Activated CD8-positive, alpha-beta T cell treated with anti-CD3 and anti-CD28 coated beads for 36 hours (primary cell): ENCODE measurements at regions not wholly inside any gene's neighbourhood (a gene's known extent, or its start where the extent isn't known, plus 50 kb on each side); places are given as distances from the start of the nearest gene placed in this dataset.

ENCODE experiments used
- ATAC-seq: fragments of 200-7000 bp; cut with Tn5 transposase; one replicate; pipeline ENCODE4 v1.10.0; 2021; ENCODE audit warnings: mild to moderate bottlenecking, moderate library complexity
- CTCF ChIA-PET: fragments of 350-600 bp; sonication (Branson Sonifier 250); formaldehyde crosslinking; loops from one replicate; lab custom pipeline; 2021; ENCODE audit warnings: antibody characterized with exemption; lab: Charles Lee
- POLR2A ChIA-PET: fragments of 350-600 bp; sonication (Branson Sonifier 250); formaldehyde crosslinking; loops from one replicate; lab custom pipeline; 2021; ENCODE audit warnings: antibody characterized with exemption; lab: Charles Lee
- DNase-seq: peaks from one replicate; pipeline ENCODE4 v3.0.0-alpha.2; 2020
- H3K27ac Mint-ChIP-seq: one replicate; pipeline ENCODE4 v1.8.0; 2021; ENCODE audit warnings: mild to moderate bottlenecking, mixed read lengths
- H3K27me3 Mint-ChIP-seq: one replicate; pipeline ENCODE4 v1.8.0; 2021; ENCODE audit warnings: mixed read lengths
- H3K36me3 Mint-ChIP-seq: one replicate; pipeline ENCODE4 v1.8.0; 2021; ENCODE audit warnings: low read depth, mixed read lengths
- H3K4me1 Mint-ChIP-seq: one replicate; pipeline ENCODE4 v1.8.0; 2021; ENCODE audit warnings: low read depth, mixed read lengths
- H3K4me3 Mint-ChIP-seq: one replicate; pipeline ENCODE4 v1.8.0; 2021; ENCODE audit warnings: mild to moderate bottlenecking, moderate library complexity, mixed read lengths
- H3K9me3 Mint-ChIP-seq: one replicate; pipeline ENCODE4 v1.8.0; 2021; ENCODE audit warnings: mixed read lengths
- CTCF ChIP-seq: fragments of 200-600 bp; IDR thresholded peaks from one replicate; pipeline ENCODE4 v1.8.0; 2022; ENCODE audit warnings: antibody characterized with exemption, mild to moderate bottlenecking
- intact Hi-C: fragments of 100-400 bp; cut with micrococcal nuclease; formaldehyde crosslinking; loops from one replicate; pipeline ENCODE4 v1.10.0; 2022

GRCh38 chr2:4962419-4962818 is 729.8 kb upstream of the SOX11 start:
- intact Hi-C loops = no loop called here
- ATAC-seq = no peak
- peaks cover under 1% of the 10 kb centered on the region for H3K9me3 Mint-ChIP-seq

DNA sequence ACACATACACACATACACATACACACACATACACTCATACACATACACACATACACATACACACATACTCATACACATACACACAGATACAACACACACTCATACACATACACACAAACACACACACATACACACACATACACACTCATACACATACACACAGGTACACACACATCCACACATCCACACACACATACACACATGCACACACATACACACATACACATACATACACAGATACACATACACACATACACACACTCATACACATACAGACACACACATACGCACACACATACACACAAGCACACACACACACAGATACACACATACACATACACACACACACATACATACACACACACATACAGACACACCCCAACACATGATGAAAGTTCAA is 729.1 kb upstream of the SOX11 start:
- no peaks in the 10 kb centered on the region for H3K4me1 Mint-ChIP-seq
- ATAC-seq (no peak), DNase-seq (no peak)
- ChIA-PET POLR2A (no interaction called here), CTCF (no interaction called here)
- intact Hi-C loops = no loop called here
- no peak for TF ChIP-seq CTCF
- peaks cover 2% of the 10 kb centered on the region for H3K9me3 Mint-ChIP-seq
- no peaks in the 10 kb centered on the region for H3K27me3 Mint-ChIP-seq
- H3K27ac Mint-ChIP-seq = no peak overlapping the region
- no peak overlapping the region for H3K4me3 Mint-ChIP-seq
- no peaks in the 10 kb centered on the region for H3K36me3 Mint-ChIP-seq

More at GRCh38 chr2:4962419-4962818, 729.8 kb upstream of the SOX11 start:
- ChIA-PET CTCF (no interaction called here), POLR2A (no interaction called here)
- H3K27ac Mint-ChIP-seq = no peak overlapping the region
- no peaks in the 10 kb centered on the region for H3K36me3 Mint-ChIP-seq
- H3K27me3 Mint-ChIP-seq = no peaks in the 10 kb centered on the region
- DNase-seq = no peak
- no peak overlapping the region for H3K4me3 Mint-ChIP-seq
- TF ChIP-seq CTCF = no peak
- no peaks in the 10 kb centered on the region for H3K4me1 Mint-ChIP-seq

DNA sequence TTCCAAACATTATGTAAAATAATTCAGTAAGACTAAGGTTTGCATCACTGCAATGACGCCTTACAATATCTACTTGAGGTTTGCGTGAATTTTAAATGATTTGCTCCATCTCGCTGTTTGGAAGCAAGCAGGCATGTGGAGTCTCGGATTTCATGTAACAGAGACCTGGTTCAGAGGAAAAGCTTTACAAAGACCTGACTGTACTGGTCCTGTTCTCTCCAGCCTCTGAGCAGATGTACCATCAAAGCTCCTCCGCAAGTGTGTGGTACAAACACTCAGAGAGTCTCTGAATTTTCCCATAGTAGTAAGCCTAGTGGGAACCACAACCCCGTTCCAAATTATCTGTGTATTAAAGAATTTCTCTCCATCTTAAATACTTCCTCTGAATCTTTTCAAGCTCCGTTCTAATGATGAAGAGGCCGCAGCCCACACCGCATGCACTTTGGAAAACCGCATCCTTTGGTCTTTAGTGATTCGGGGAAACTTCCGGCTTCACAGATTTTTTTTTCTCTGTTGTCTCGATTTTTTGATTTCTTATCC is 728.1 kb upstream of the SOX11 start:
- Mint-ChIP-seq H3K27me3 (no peaks in the 10 kb centered on the region), H3K4me1 (no peaks in the 10 kb centered on the region), H3K9me3 (peaks cover 2% of the 10 kb centered on the region), H3K36me3 (no peaks in the 10 kb centered on the region), H3K27ac (no peak overlapping the region), H3K4me3 (no peak overlapping the region)
- CTCF ChIA-PET = no interaction called here
- POLR2A ChIA-PET = no interaction called here
- ATAC-seq (no peak), DNase-seq (no peak)
- intact Hi-C loops = no loop called here
- no peak for TF ChIP-seq CTCF

- ATAC-seq (no peak), DNase-seq (no peak)
- CTCF ChIA-PET = no interaction called here
- POLR2A ChIA-PET = no interaction called here
- Mint-ChIP-seq H3K4me1 (no peaks in the 10 kb centered on the region), H3K27me3 (no peaks in the 10 kb centered on the region), H3K27ac (no peak overlapping the region), H3K4me3 (no peak overlapping the region), H3K9me3 (peaks cover 2% of the 10 kb centered on the region), H3K36me3 (no peaks in the 10 kb centered on the region)
- no peak for TF ChIP-seq CTCF
- intact Hi-C loops = no loop called here
Measured at GRCh38 chr2:4964579-4964978, 727.6 kb upstream of the SOX11 start.

DNA sequence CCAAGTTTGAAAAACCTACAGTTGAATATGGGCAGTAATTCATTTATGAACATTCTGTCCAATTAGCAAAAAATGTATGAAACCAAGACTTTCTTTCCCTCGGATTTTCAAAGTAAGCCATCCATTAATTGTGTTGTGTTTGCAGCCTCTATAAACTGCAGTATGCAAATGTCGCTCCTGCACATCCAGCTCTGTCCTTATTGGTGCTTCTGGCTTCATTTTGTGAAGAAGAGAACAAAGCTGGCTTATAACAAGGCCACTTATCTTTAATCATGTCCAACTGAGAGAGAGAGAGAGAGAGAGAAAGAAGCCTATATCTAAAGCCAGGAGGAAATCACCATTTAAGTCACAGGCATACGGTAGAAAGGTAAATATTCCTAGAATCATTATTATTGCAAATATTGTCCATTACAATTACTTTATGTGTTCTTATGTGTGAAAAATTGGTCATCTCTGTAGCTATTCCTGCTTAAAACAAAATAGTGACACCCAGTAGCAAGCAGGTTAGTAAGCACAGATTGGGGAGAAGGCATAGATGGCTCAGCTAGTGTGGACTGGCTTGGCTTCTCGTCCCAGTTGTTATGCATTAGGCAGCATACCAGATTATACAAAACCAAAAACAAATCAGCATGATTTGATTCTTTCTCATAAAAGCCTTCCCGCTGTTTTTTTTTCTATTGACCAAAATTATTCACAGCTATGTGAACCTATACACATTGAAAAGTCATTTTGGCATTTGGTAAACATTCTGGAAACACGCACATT is 726.4 kb upstream of the SOX11 start:
- DNase-seq (no peak), ATAC-seq (no peak)
- Mint-ChIP-seq H3K36me3 (no peaks in the 10 kb centered on the region), H3K27ac (no peak overlapping the region), H3K27me3 (no peaks in the 10 kb centered on the region), H3K9me3 (peaks cover 4% of the 10 kb centered on the region), H3K4me3 (no peak overlapping the region), H3K4me1 (no peaks in the 10 kb centered on the region)
- ChIA-PET CTCF (no interaction called here), POLR2A (no interaction called here)
- no peak for TF ChIP-seq CTCF
- intact Hi-C loops = no loop called here
